HepG2 (cell line): ENCODE measurements at regions not wholly inside any gene's neighbourhood (a gene's known extent, or its start where the extent isn't known, plus 50 kb on each side); places are given as distances from the start of the nearest gene placed in this dataset.

Experiments
- ATAC-seq: fragments of 200-7000 bp; cut with Tn5 transposase; 3 replicates; pipeline ENCODE4 v1.9.1; 2020; ENCODE audit warnings: mild to moderate bottlenecking, moderate library complexity
- BruUV-seq: library from RNA; stranded (reverse); fragments of 400-500 nt; replicated peaks from 2 replicates; lab custom pipeline; 2021; lab: Mats Ljungman, UMichigan
- CTCF ChIA-PET: fragments of 300-600 bp; formaldehyde crosslinking; extraction: SDS; loops from one replicate; lab custom pipeline; 2021; ENCODE audit warnings: low total read pairs, inconsistent platforms, low intra/inter-chr PET ratio; lab: Yijun Ruan, JAX
- POLR2A ChIA-PET: fragments of 350-600 bp; sonication (Branson Sonifier 250); formaldehyde crosslinking; loops from one replicate; lab custom pipeline; 2020; ENCODE audit warnings: antibody characterized with exemption, inconsistent platforms; lab: Yijun Ruan, JAX
- DNase-seq: peaks from one replicate; pipeline ENCODE4 v3.0.0-alpha.2; 2015; ENCODE audit warnings: low spot score
- FAIRE-seq: peaks from 3 replicates; lab custom pipeline; 2011; peaks lifted over from hg19 to GRCh38; lab: Jason Lieb, UNC
- H2AFZ ChIP-seq: one replicate; pipeline ENCODE4 v1.6.1; 2011; ENCODE audit warnings: low read length, inconsistent platforms
- H3K27ac ChIP-seq: fragments of 300-600 bp; 3 replicates; pipeline ENCODE4 v1.8.0; 2011; ENCODE audit warnings: mixed run types, mild to moderate bottlenecking, mixed read lengths, low read length, inconsistent platforms; ENCODE audit not compliant: insufficient read depth; ENCODE audit errors: extremely low read length
- H3K27me3 ChIP-seq, 2 experiments: fragments of 200-600 bp in 1 of 2; 2 replicates in 1 of 2; 3 replicates in 1 of 2; pipeline versions ENCODE4 v1.6.0 to v1.8.0; 2011; ENCODE audit warnings: low read length in 2 of 2, mild to moderate bottlenecking in 2 of 2, moderate library complexity in 2 of 2, inconsistent platforms in 1 of 2; ENCODE audit not compliant: insufficient read depth in 2 of 2, control insufficient read depth in 1 of 2
- H3K36me3 ChIP-seq, 2 experiments: fragments of 200-600 bp in 1 of 2; replicated peaks in 1 of 2; 2 replicates in 1 of 2; 3 replicates in 1 of 2; pipeline versions ENCODE4 v1.5.1 to v1.8.0; 2011; ENCODE audit warnings: low read length in 2 of 2, inconsistent platforms in 1 of 2; ENCODE audit not compliant: insufficient read depth in 2 of 2, control insufficient read depth in 1 of 2
- H3K4me1 ChIP-seq: 2 replicates; pipeline ENCODE4 v1.5.1; 2012; ENCODE audit warnings: low read length, inconsistent platforms; ENCODE audit not compliant: insufficient read depth
- H3K4me2 ChIP-seq: 2 replicates; pipeline ENCODE4 v1.6.0; 2011; ENCODE audit warnings: low read depth, low read length, inconsistent platforms
- H3K4me3 ChIP-seq, 3 experiments: fragments of 200-600 bp in 1 of 3; sonication (generic), shearing (Covaris generic) in 1 of 3; replicated peaks in 1 of 3; 2 replicates each; pipeline ENCODE4 v1.5.1; 2011 to 2016; ENCODE audit warnings: low read length in 3 of 3, inconsistent platforms in 2 of 3, low read depth in 2 of 3, mild to moderate bottlenecking in 2 of 3, control low read depth in 1 of 3, mixed read lengths in 1 of 3; ENCODE audit not compliant: insufficient read depth in 1 of 3
- H3K79me2 ChIP-seq: one replicate; pipeline ENCODE4 v1.6.1; 2011; ENCODE audit warnings: low read length, inconsistent platforms; ENCODE audit not compliant: insufficient read depth
- H3K9ac ChIP-seq: 2 replicates; pipeline ENCODE4 v1.6.0; 2011; ENCODE audit warnings: mild to moderate bottlenecking, low read depth, low read length, inconsistent platforms; ENCODE audit not compliant: insufficient read depth
- H3K9me3 ChIP-seq: 2 replicates; pipeline ENCODE4 v1.5.1; 2012; ENCODE audit warnings: mild to moderate bottlenecking, low read length
- H4K20me1 ChIP-seq: 2 replicates; pipeline ENCODE4 v1.6.0; 2011; ENCODE audit warnings: inconsistent platforms, mild to moderate bottlenecking, low read length, moderate library complexity; ENCODE audit not compliant: insufficient read depth
- BCLAF1 ChIP-seq: fragments of 450-650 bp; IDR thresholded peaks from 2 replicates; pipeline ENCODE4 v1.6.1; 2017; ENCODE audit warnings: mild to moderate bottlenecking
- HOXA7 ChIP-seq: sonication (generic); formaldehyde crosslinking; IDR thresholded peaks from 2 replicates; pipeline ENCODE4 v1.8.1; 2022; ENCODE audit warnings: mild to moderate bottlenecking, missing genetic modification reagents, moderate library complexity
- MED1 ChIP-seq: sonication (generic); formaldehyde crosslinking; IDR thresholded peaks from 2 replicates; pipeline ENCODE4 v1.4.0; 2020; ENCODE audit warnings: missing genetic modification reagents
- ZFP82 ChIP-seq: sonication (generic); formaldehyde crosslinking; IDR thresholded peaks from 2 replicates; pipeline ENCODE4 v1.5.1; 2020; ENCODE audit warnings: mild to moderate bottlenecking, missing genetic modification reagents, borderline replicate concordance
- ZNF598 ChIP-seq: sonication (generic); formaldehyde crosslinking; IDR thresholded peaks from 2 replicates; pipeline ENCODE4 v1.5.1; 2020; ENCODE audit warnings: mild to moderate bottlenecking, missing genetic modification reagents, borderline replicate concordance
- ZNF674 ChIP-seq: sonication (generic); formaldehyde crosslinking; IDR thresholded peaks from 2 replicates; pipeline ENCODE4 v1.5.0; 2020; ENCODE audit warnings: low read depth, mild to moderate bottlenecking, missing genetic modification reagents
- WGBS: methylation state at CpG from one replicate; pipeline ENCODE4 v1.1.6; 2017; ENCODE audit warnings: low lambda C conversion rate; 5-methylcytosine and 5-hydroxymethylcytosine counted together
- in situ Hi-C: cut with HindIII; loops from 2 replicates; pipeline ENCODE4 v1.10.0; 2017; ENCODE audit warnings: low pct_unique_long_range_greater_than_20kb; ENCODE audit not compliant: extremely low pct_ligation_motif_present
- intact Hi-C: fragments of 100-400 bp; cut with micrococcal nuclease; formaldehyde crosslinking; loops from one replicate; pipeline ENCODE4 v1.10.0; 2022; ENCODE audit not compliant: unreplicated experiment

- TF ChIP-seq ZNF674 (no peak), HOXA7 (CRISPR knock-in tag) (no peak), MED1 (CRISPR knock-in tag) (no peak), BCLAF1 (no peak), ZFP82 (no peak)
These were observed 128.3 kb downstream of the PJA1 start (continued) for GRCh38 chrX:69036674-69037573.

GRCh38 chrX:69034451-69034850, 130.8 kb downstream of the PJA1 start:
- Histone ChIP-seq H3K27ac (no peak overlapping the region), H3K9ac (no peak overlapping the region), H3K36me3 (no peaks in the 10 kb centered on the region), H2AFZ (no peak overlapping the region), H3K9me3 (no peaks in the 10 kb centered on the region), H3K4me2 (no peak overlapping the region), H3K27me3 (no peaks in the 10 kb centered on the region), H3K4me3 (no peak overlapping the region), H3K79me2 (no peaks in the 10 kb centered on the region), H3K4me1 (no peaks in the 10 kb centered on the region), H4K20me1 (no peaks in the 10 kb centered on the region)
- ATAC-seq (no peak), DNase-seq (no peak), FAIRE-seq (no peak)
- POLR2A ChIA-PET: no interaction called here
- no peak for TF ChIP-seq ZNF598 (CRISPR knock-in tag)
- CTCF ChIA-PET: no interaction called here
- in situ Hi-C loops (loop anchor here (10.0 kb wide), 1 partner anchor 210 kb away; the partner anchor contains the start of gene EFNB1), intact Hi-C loops (no loop called here)
- BruUV-seq: no TSS peak
- WGBS: no CpG with 5 or more reads among the region's 6 CpGs
